ENCODE measurements at regions not wholly inside any gene's neighbourhood (a gene's known extent, or its start where the extent isn't known, plus 50 kb on each side); places are given as distances from the start of the nearest gene placed in this dataset.

- TF ChIP-seq Cebpa-rat (IDR thresholded peaks at IDR 0.05): no peak
These were observed 1147.3 kb upstream of the GOT2 start for GRCh38 chr16:59881376-59881775.

GRCh38 chr16:59880611-59881010 is 1146.5 kb upstream of the GOT2 start:
- Histone ChIP-seq H3K27me3 (no peaks in the 10 kb centered on the region), H3K36me3 (no peaks in the 10 kb centered on the region), H3K4me1 (no peaks in the 10 kb centered on the region), H4K20me1 (no peaks in the 10 kb centered on the region), H3K9me3 (no peaks in the 10 kb centered on the region), H3K9ac (no peak overlapping the region), H3K4me2 (no peak overlapping the region), H3K27ac (no peak overlapping the region), H3K4me3 (no peak overlapping the region)
- no peak for TF ChIP-seq Cebpa-rat (IDR thresholded peaks at IDR 0.05)

More at GRCh38 chr16:59881376-59881775, 1147.3 kb upstream of the GOT2 start:
- H3K9ac ChIP-seq: no peak overlapping the region
- no peak overlapping the region for H3K4me2 ChIP-seq
- H4K20me1 ChIP-seq: no peaks in the 10 kb centered on the region
- no peaks in the 10 kb centered on the region for H3K27me3 ChIP-seq
- no peak overlapping the region for H3K27ac ChIP-seq
- no peaks in the 10 kb centered on the region for H3K4me1 ChIP-seq
- no peaks in the 10 kb centered on the region for H3K9me3 ChIP-seq
- no peak overlapping the region for H3K4me3 ChIP-seq
- H3K36me3 ChIP-seq: no peaks in the 10 kb centered on the region

- Histone ChIP-seq H3K27ac (no peak overlapping the region), H3K4me2 (no peak overlapping the region)
These were observed 1144.9 kb upstream of the GOT2 start for GRCh38 chr16:59878999-59879398.

GRCh38 chr16:59878479-59878878 is 1144.4 kb upstream of the GOT2 start:
- no peak overlapping the region for H3K4me2 ChIP-seq
- no peak for TF ChIP-seq Cebpa-rat (IDR thresholded peaks at IDR 0.05)

More at GRCh38 chr16:59878999-59879398, 1144.9 kb upstream of the GOT2 start:
- Histone ChIP-seq H3K9ac (no peak overlapping the region), H3K27me3 (no peaks in the 10 kb centered on the region), H3K9me3 (no peaks in the 10 kb centered on the region), H4K20me1 (no peaks in the 10 kb centered on the region), H3K36me3 (no peaks in the 10 kb centered on the region), H3K4me3 (no peak overlapping the region), H3K4me1 (no peaks in the 10 kb centered on the region)
- TF ChIP-seq Cebpa-rat (IDR thresholded peaks at IDR 0.05): no peak

GRCh38 chr16:59864981-59865666 is 1131.0 kb upstream of the GOT2 start:
- Histone ChIP-seq H3K9me3 (no peaks in the 10 kb centered on the region), H4K20me1 (no peaks in the 10 kb centered on the region), H3K9ac (no peak overlapping the region)

More at GRCh38 chr16:59878479-59878878, 1144.4 kb upstream of the GOT2 start:
- Histone ChIP-seq H4K20me1 (no peaks in the 10 kb centered on the region), H3K4me1 (no peaks in the 10 kb centered on the region), H3K27me3 (no peaks in the 10 kb centered on the region), H3K4me3 (no peak overlapping the region), H3K9me3 (no peaks in the 10 kb centered on the region), H3K9ac (no peak overlapping the region), H3K27ac (no peak overlapping the region), H3K36me3 (no peaks in the 10 kb centered on the region)

GRCh38 chr16:59859676-59860402 is 1125.7 kb upstream of the GOT2 start:
- Histone ChIP-seq H3K9ac (no peak overlapping the region), H3K27ac (no peak overlapping the region), H4K20me1 (no peaks in the 10 kb centered on the region), H3K36me3 (no peaks in the 10 kb centered on the region), H3K27me3 (no peaks in the 10 kb centered on the region), H3K4me1 (no peaks in the 10 kb centered on the region), H3K4me2 (no peak overlapping the region), H3K4me3 (no peak overlapping the region), H3K9me3 (no peaks in the 10 kb centered on the region)
- TF ChIP-seq Cebpa-rat (IDR thresholded peaks at IDR 0.05): peak; percentile 47; the same call in 1 of the 2 replicates

More at GRCh38 chr16:59864981-59865666, 1131.0 kb upstream of the GOT2 start:
- no peak overlapping the region for H3K27ac ChIP-seq
- H3K27me3 ChIP-seq: no peaks in the 10 kb centered on the region
- no peak for TF ChIP-seq Cebpa-rat (IDR thresholded peaks at IDR 0.05)
- no peaks in the 10 kb centered on the region for H3K4me1 ChIP-seq
- H3K36me3 ChIP-seq: no peaks in the 10 kb centered on the region
- no peak overlapping the region for H3K4me3 ChIP-seq
- no peak overlapping the region for H3K4me2 ChIP-seq

GRCh38 chr16:59854846-59855439 is 1120.8 kb upstream of the GOT2 start:
- Histone ChIP-seq H3K36me3 (no peaks in the 10 kb centered on the region), H3K9ac (no peak overlapping the region), H3K9me3 (no peaks in the 10 kb centered on the region), H3K4me3 (no peak overlapping the region), H3K4me1 (no peaks in the 10 kb centered on the region), H3K4me2 (no peak overlapping the region), H3K27ac (no peak overlapping the region), H3K27me3 (no peaks in the 10 kb centered on the region), H4K20me1 (no peaks in the 10 kb centered on the region)
- TF ChIP-seq Cebpa-rat (IDR thresholded peaks at IDR 0.05): no peak

GRCh38 chr16:59849716-59850115 is 1115.6 kb upstream of the GOT2 start:
- no peak overlapping the region for H3K27ac ChIP-seq
- H3K4me3 ChIP-seq: no peak overlapping the region
- no peaks in the 10 kb centered on the region for H3K27me3 ChIP-seq
- TF ChIP-seq Cebpa-rat (IDR thresholded peaks at IDR 0.05): no peak
- no peaks in the 10 kb centered on the region for H3K4me1 ChIP-seq
- H3K9me3 ChIP-seq: no peaks in the 10 kb centered on the region
- H3K4me2 ChIP-seq: no peak overlapping the region
- no peaks in the 10 kb centered on the region for H3K36me3 ChIP-seq
- no peaks in the 10 kb centered on the region for H4K20me1 ChIP-seq
- no peak overlapping the region for H3K9ac ChIP-seq

GRCh38 chr16:59848296-59848695 is 1114.2 kb upstream of the GOT2 start:
- Histone ChIP-seq H3K36me3 (no peaks in the 10 kb centered on the region), H3K4me1 (no peaks in the 10 kb centered on the region), H4K20me1 (no peaks in the 10 kb centered on the region), H3K9ac (no peak overlapping the region), H3K27ac (no peak overlapping the region), H3K4me3 (no peak overlapping the region), H3K9me3 (0 out of 2 replicates have a peak, but pooled peaks cover 2% of the 10 kb centered on the region), H3K4me2 (no peak overlapping the region), H3K27me3 (no peaks in the 10 kb centered on the region)
- no peak for TF ChIP-seq Cebpa-rat (IDR thresholded peaks at IDR 0.05)

GRCh38 chr16:59840169-59840568 is 1106.1 kb upstream of the GOT2 start:
- Histone ChIP-seq H3K27me3 (no peaks in the 10 kb centered on the region), H3K4me3 (no peak overlapping the region), H3K27ac (no peak overlapping the region), H3K9me3 (peaks cover 10% of the 10 kb centered on the region; the same call in 1 of the 2 replicates), H3K36me3 (no peaks in the 10 kb centered on the region), H3K9ac (no peak overlapping the region), H3K4me1 (no peaks in the 10 kb centered on the region), H3K4me2 (no peak overlapping the region), H4K20me1 (no peaks in the 10 kb centered on the region)
- TF ChIP-seq Cebpa-rat (IDR thresholded peaks at IDR 0.05): no peak
